IPS-15b (cell line): ENCODE measurements at regions not wholly inside any gene's neighbourhood (a gene's known extent, or its start where the extent isn't known, plus 50 kb on each side); places are given as distances from the start of the nearest gene placed in this dataset.
"Not testable (repeated sequence)": the region's sequence is repeated elsewhere in the genome, so short reads cannot be mapped to it uniquely, and the experiment has no call there.

Source experiments
- H3K27me3 ChIP-seq: one replicate; pipeline ENCODE4 v1.6.1; 2013; ENCODE audit warnings: low read length; ENCODE audit not compliant: control insufficient read depth, insufficient read depth
- H3K36me3 ChIP-seq: one replicate; pipeline ENCODE4 v1.6.1; 2013; ENCODE audit warnings: low read length; ENCODE audit not compliant: control insufficient read depth, insufficient read depth
- H3K4me1 ChIP-seq: one replicate; pipeline ENCODE4 v1.6.1; 2013; ENCODE audit warnings: mild to moderate bottlenecking, low read length; ENCODE audit not compliant: control insufficient read depth, insufficient read depth
- H3K4me3 ChIP-seq: one replicate; pipeline ENCODE4 v1.5.1; 2013; ENCODE audit warnings: low read depth, low read length
- H3K9ac ChIP-seq: one replicate; pipeline ENCODE4 v1.6.1; 2013; ENCODE audit warnings: low read depth, mild to moderate bottlenecking, low read length
- H3K9me3 ChIP-seq: one replicate; pipeline ENCODE4 v1.6.1; 2013; ENCODE audit warnings: mild to moderate bottlenecking, low read length; ENCODE audit not compliant: control insufficient read depth, insufficient read depth

GRCh38 chr14:89468566-89468965 lies 51.5 kb upstream of the FOXN3 start:
- Histone ChIP-seq H3K4me1 (no peaks in the 10 kb centered on the region), H3K27me3 (no peaks in the 10 kb centered on the region), H3K9ac (no peak overlapping the region), H3K9me3 (no peaks in the 10 kb centered on the region), H3K36me3 (peaks cover 3% of the 10 kb centered on the region), H3K4me3 (no peak overlapping the region)

DNA sequence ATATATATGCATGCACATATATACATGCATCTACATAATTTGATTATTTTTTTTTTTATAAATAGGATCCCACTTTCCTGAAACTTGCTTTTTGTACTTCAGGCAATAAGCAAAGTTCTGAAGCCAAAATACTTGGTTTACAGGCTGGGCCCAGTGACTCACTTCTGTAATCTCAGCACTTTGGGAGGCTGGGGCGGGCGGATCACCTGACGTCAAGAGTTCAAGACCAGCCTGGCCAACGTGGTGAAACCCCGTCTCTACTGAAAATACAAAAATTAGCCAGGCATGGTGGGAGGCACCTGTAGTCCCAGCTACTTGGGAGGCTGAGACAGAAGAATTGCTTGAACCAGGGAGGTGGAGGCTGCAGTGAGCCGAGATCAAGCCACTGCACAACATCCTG lies 51.0 kb upstream of the FOXN3 start:
- not testable (repeated sequence) for H3K9ac ChIP-seq, H3K4me3 ChIP-seq, H3K4me1 ChIP-seq, H3K9me3 ChIP-seq, H3K27me3 ChIP-seq, H3K36me3 ChIP-seq

DNA sequence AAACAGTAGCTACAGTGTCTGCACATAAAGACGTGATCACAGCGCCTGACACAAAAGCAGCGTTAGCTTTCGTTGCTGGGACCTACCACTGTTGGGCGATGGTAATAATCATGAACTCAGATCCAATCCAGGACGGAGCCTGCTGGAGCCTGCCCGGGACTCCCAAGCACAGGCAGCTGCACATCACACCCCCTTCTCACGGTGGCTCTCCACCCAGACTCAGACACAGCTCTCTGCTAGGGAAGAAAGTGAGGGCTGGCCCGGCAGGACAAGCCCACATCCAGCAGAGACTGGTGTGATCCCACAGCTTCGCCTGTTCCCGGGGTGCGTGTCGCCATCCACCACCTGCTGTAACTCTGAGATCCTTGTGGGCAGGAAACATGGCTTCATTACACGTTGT lies 49.9 kb upstream of the FOXN3 start:
- H3K9ac ChIP-seq = no peak overlapping the region
- H3K36me3 ChIP-seq = peaks cover 3% of the 10 kb centered on the region
- H3K27me3 ChIP-seq = no peaks in the 10 kb centered on the region
- H3K4me3 ChIP-seq = no peak overlapping the region
- no peaks in the 10 kb centered on the region for H3K4me1 ChIP-seq
- no peaks in the 10 kb centered on the region for H3K9me3 ChIP-seq
